WTC11 (cell line): ENCODE measurements at regions not wholly inside any gene's neighbourhood (a gene's known extent, or its start where the extent isn't known, plus 50 kb on each side); places are given as distances from the start of the nearest gene placed in this dataset.

Source experiments
- ATAC-seq: fragments of 200-7000 bp; cut with Tn5 transposase; 2 replicates; pipeline ENCODE4 v1.10.0; 2021; ENCODE audit warnings: mild to moderate bottlenecking, moderate library complexity
- CTCF ChIA-PET: fragments of 300-600 bp; sonication (Branson Sonifier 250); formaldehyde crosslinking; loops from one replicate; lab custom pipeline; 2021; ENCODE audit warnings: antibody characterized with exemption; lab: Charles Lee
- POLR2A ChIA-PET: fragments of 350-600 bp; sonication (Branson Sonifier 250); formaldehyde crosslinking; loops from one replicate; lab custom pipeline; 2021; ENCODE audit warnings: antibody characterized with exemption; lab: Charles Lee
- DNase-seq: peaks from one replicate; pipeline ENCODE4 v3.0.0; 2021; ENCODE audit warnings: low spot score
- H3K27ac Mint-ChIP-seq: 2 replicates; pipeline ENCODE4 v1.8.0; 2021; ENCODE audit warnings: mixed read lengths
- H3K27me3 Mint-ChIP-seq: 2 replicates; pipeline ENCODE4 v1.8.0; 2021; ENCODE audit warnings: low read depth, mild to moderate bottlenecking, moderate library complexity, mixed read lengths
- H3K36me3 Mint-ChIP-seq: 2 replicates; pipeline ENCODE4 v1.8.0; 2021; ENCODE audit warnings: mixed read lengths
- H3K4me1 Mint-ChIP-seq: 2 replicates; pipeline ENCODE4 v1.8.0; 2022; ENCODE audit warnings: mixed read lengths
- H3K4me3 Mint-ChIP-seq: 2 replicates; pipeline ENCODE4 v1.8.0; 2021; ENCODE audit warnings: mild to moderate bottlenecking, moderate library complexity, mixed read lengths
- H3K9me3 Mint-ChIP-seq: 2 replicates; pipeline ENCODE4 v1.8.0; 2021; ENCODE audit warnings: mixed read lengths
- CBFB ChIP-seq: sonication (generic); formaldehyde crosslinking; IDR thresholded peaks from 2 replicates; pipeline ENCODE4 v1.8.1; 2022; ENCODE audit warnings: mild to moderate bottlenecking, low read depth, missing genetic modification reagents
- CDX4 ChIP-seq: fragments of 250-450 bp; sonication (Bioruptor Pico); IDR thresholded peaks from 2 replicates; pipeline ENCODE4 v1.9.0; 2021; ENCODE audit warnings: moderate library complexity, mild to moderate bottlenecking, inconsistent platforms, borderline replicate concordance
- FOXJ3 ChIP-seq: sonication (generic); formaldehyde crosslinking; IDR thresholded peaks from 2 replicates; pipeline ENCODE4 v1.9.0; 2021; ENCODE audit warnings: missing genetic modification reagents, mild to moderate bottlenecking, borderline replicate concordance
- FOXK1 ChIP-seq: sonication (generic); formaldehyde crosslinking; IDR thresholded peaks from 2 replicates; pipeline ENCODE4 v1.8.0; 2022; ENCODE audit warnings: mild to moderate bottlenecking, moderate library complexity, missing genetic modification reagents
- FOXP1 ChIP-seq: sonication (generic); formaldehyde crosslinking; IDR thresholded peaks from 2 replicates; pipeline ENCODE4 v1.8.0; 2022; ENCODE audit warnings: missing genetic modification reagents, mild to moderate bottlenecking, moderate library complexity, borderline replicate concordance
- JAZF1 ChIP-seq: fragments of 250-450 bp; sonication (Bioruptor Pico); IDR thresholded peaks from 2 replicates; pipeline ENCODE4 v1.9.0; 2021; ENCODE audit warnings: moderate library complexity, mild to moderate bottlenecking, inconsistent platforms
- MYBL2 ChIP-seq: sonication (generic); formaldehyde crosslinking; IDR thresholded peaks from 2 replicates; pipeline ENCODE4 v1.8.1; 2023; ENCODE audit warnings: mild to moderate bottlenecking, moderate library complexity, missing genetic modification reagents
- RELA ChIP-seq: sonication (generic); formaldehyde crosslinking; IDR thresholded peaks from 2 replicates; pipeline ENCODE4 v1.8.1; 2022; ENCODE audit warnings: missing genetic modification reagents, mild to moderate bottlenecking, borderline replicate concordance
- SOX15 ChIP-seq: fragments of 250-450 bp; sonication (Bioruptor Pico); IDR thresholded peaks from 2 replicates; pipeline ENCODE4 v1.9.0; 2021; ENCODE audit warnings: mild to moderate bottlenecking
- ZNF138 ChIP-seq: sonication (generic); formaldehyde crosslinking; conservative IDR thresholded peaks from 2 replicates; pipeline ENCODE4 v1.8.1; 2022; ENCODE audit warnings: mild to moderate bottlenecking, moderate library complexity, missing genetic modification reagents
- ZNF232 ChIP-seq: sonication (generic); formaldehyde crosslinking; IDR thresholded peaks from 2 replicates; pipeline ENCODE4 v1.8.0; 2022; ENCODE audit warnings: mild to moderate bottlenecking, missing genetic modification reagents
- ZNF263 ChIP-seq: sonication (generic); formaldehyde crosslinking; IDR thresholded peaks from 2 replicates; pipeline ENCODE4 v1.8.1; 2022; ENCODE audit warnings: low read depth, mild to moderate bottlenecking, moderate library complexity, missing genetic modification reagents
- ZNF532 ChIP-seq: fragments of 250-450 bp; sonication (Bioruptor Pico); IDR thresholded peaks from 2 replicates; pipeline ENCODE4 v1.9.0; 2021; ENCODE audit warnings: mild to moderate bottlenecking, borderline replicate concordance
- TF ChIP-seq, protein P1 (sequence below): sonication (generic); formaldehyde crosslinking; IDR thresholded peaks from 2 replicates; pipeline ENCODE4 v1.8.1; 2023; ENCODE audit warnings: mild to moderate bottlenecking, missing genetic modification reagents
- TF ChIP-seq, protein P2 (sequence below): sonication (generic); formaldehyde crosslinking; IDR thresholded peaks from 2 replicates; pipeline ENCODE4 v1.8.0; 2022; ENCODE audit warnings: missing genetic modification reagents
- TF ChIP-seq, protein P3 (sequence below): sonication (generic); formaldehyde crosslinking; IDR thresholded peaks from 2 replicates; pipeline ENCODE4 v1.8.0; 2022; ENCODE audit warnings: mild to moderate bottlenecking, missing genetic modification reagents

GRCh38 chr11:8327761-8328192 is 64.1 kb upstream of the LMO1 start:
- no peak for DNase-seq
- Mint-ChIP-seq H3K4me1 (peaks cover 32% of the 10 kb centered on the region), H3K4me3 (no peak overlapping the region), H3K27me3 (no peaks in the 10 kb centered on the region), H3K36me3 (no peaks in the 10 kb centered on the region), H3K9me3 (peaks cover under 1% of the 10 kb centered on the region), H3K27ac (no peak overlapping the region)
- ChIA-PET CTCF (interaction anchor here (0.7 to 2.5 kb wide), 6 partner anchors 9 to 135 kb away, joined by 3 to 14 read pairs (median 4); partner anchors contain the start of gene LMO1), POLR2A (no interaction called here)
- ATAC-seq: no peak
- TF ChIP-seq, protein P1, sequence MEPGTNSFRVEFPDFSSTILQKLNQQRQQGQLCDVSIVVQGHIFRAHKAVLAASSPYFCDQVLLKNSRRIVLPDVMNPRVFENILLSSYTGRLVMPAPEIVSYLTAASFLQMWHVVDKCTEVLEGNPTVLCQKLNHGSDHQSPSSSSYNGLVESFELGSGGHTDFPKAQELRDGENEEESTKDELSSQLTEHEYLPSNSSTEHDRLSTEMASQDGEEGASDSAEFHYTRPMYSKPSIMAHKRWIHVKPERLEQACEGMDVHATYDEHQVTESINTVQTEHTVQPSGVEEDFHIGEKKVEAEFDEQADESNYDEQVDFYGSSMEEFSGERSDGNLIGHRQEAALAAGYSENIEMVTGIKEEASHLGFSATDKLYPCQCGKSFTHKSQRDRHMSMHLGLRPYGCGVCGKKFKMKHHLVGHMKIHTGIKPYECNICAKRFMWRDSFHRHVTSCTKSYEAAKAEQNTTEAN (CRISPR knock-in tag): no peak

DNA sequence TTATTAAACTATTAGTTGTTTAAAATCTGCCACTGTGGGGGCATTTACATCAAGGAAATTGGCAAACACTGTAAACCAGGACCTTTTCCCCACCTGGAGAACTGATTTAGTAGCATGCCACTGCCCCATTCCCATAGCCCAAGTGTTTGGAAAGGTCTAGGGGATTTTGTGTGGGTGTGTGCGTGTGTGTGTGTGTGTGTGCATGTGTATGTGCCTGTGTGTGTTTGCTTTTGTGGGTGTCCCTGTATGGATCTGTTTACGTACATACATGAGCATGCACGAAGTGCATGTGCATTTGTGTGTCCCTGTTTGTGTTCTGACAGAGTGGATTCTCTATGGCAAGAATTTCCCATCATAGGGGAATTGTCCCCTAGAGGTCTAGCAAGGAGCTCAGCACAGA is 62.7 kb upstream of the LMO1 start:
- Mint-ChIP-seq H3K27me3 (peaks cover 3% of the 10 kb centered on the region; the same call in 1 of the 2 replicates), H3K4me3 (no peak overlapping the region), H3K36me3 (no peaks in the 10 kb centered on the region), H3K27ac (no peak overlapping the region), H3K9me3 (peaks cover 11% of the 10 kb centered on the region), H3K4me1 (peaks cover 32% of the 10 kb centered on the region)
- TF ChIP-seq CBFB (CRISPR knock-in tag) (no peak), SOX15 (CRISPR knock-in tag) (no peak), ZNF232 (no peak), FOXP1 (CRISPR knock-in tag) (no peak), FOXJ3 (no peak), MYBL2 (no peak), CDX4 (CRISPR knock-in tag) (no peak), RELA (CRISPR knock-in tag) (no peak), ZNF138 (CRISPR knock-in tag) (no peak), FOXK1 (CRISPR knock-in tag) (no peak), ZNF263 (CRISPR knock-in tag) (no peak)
- TF ChIP-seq, protein P2, sequence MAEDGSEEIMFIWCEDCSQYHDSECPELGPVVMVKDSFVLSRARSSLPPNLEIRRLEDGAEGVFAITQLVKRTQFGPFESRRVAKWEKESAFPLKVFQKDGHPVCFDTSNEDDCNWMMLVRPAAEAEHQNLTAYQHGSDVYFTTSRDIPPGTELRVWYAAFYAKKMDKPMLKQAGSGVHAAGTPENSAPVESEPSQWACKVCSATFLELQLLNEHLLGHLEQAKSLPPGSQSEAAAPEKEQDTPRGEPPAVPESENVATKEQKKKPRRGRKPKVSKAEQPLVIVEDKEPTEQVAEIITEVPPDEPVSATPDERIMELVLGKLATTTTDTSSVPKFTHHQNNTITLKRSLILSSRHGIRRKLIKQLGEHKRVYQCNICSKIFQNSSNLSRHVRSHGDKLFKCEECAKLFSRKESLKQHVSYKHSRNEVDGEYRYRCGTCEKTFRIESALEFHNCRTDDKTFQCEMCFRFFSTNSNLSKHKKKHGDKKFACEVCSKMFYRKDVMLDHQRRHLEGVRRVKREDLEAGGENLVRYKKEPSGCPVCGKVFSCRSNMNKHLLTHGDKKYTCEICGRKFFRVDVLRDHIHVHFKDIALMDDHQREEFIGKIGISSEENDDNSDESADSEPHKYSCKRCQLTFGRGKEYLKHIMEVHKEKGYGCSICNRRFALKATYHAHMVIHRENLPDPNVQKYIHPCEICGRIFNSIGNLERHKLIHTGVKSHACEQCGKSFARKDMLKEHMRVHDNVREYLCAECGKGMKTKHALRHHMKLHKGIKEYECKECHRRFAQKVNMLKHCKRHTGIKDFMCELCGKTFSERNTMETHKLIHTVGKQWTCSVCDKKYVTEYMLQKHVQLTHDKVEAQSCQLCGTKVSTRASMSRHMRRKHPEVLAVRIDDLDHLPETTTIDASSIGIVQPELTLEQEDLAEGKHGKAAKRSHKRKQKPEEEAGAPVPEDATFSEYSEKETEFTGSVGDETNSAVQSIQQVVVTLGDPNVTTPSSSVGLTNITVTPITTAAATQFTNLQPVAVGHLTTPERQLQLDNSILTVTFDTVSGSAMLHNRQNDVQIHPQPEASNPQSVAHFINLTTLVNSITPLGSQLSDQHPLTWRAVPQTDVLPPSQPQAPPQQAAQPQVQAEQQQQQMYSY (CRISPR knock-in tag): no peak
- TF ChIP-seq, protein P3, sequence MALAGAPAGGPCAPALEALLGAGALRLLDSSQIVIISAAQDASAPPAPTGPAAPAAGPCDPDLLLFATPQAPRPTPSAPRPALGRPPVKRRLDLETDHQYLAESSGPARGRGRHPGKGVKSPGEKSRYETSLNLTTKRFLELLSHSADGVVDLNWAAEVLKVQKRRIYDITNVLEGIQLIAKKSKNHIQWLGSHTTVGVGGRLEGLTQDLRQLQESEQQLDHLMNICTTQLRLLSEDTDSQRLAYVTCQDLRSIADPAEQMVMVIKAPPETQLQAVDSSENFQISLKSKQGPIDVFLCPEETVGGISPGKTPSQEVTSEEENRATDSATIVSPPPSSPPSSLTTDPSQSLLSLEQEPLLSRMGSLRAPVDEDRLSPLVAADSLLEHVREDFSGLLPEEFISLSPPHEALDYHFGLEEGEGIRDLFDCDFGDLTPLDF (CRISPR knock-in tag): no peak
- ATAC-seq (no peak), DNase-seq (no peak)
- ChIA-PET CTCF (interaction anchor here (0.6 to 1.6 kb wide), 7 partner anchors 14 to 320 kb away, joined by 3 to 4 read pairs (median 3); no protein-coding TSS in a partner anchor), POLR2A (no interaction called here)

- DNase-seq: no peak
- no peaks in the 10 kb centered on the region for H3K36me3 Mint-ChIP-seq
- CTCF ChIA-PET: interaction anchor here (0.5 to 1.6 kb wide), 14 partner anchors 12 to 626 kb away, joined by 3 to 7 read pairs (median 3); partner anchors contain the start of gene LMO1
- TF ChIP-seq ZNF532 (CRISPR knock-in tag) (no peak), FOXP1 (CRISPR knock-in tag) (no peak), JAZF1 (CRISPR knock-in tag) (no peak)
- TF ChIP-seq, all 79 proteins: peak for 0
- no peak overlapping the region for H3K4me3 Mint-ChIP-seq
- peaks cover 32% of the 10 kb centered on the region for H3K4me1 Mint-ChIP-seq
- H3K27ac Mint-ChIP-seq: no peak overlapping the region
- H3K9me3 Mint-ChIP-seq: peaks cover 11% of the 10 kb centered on the region
- ATAC-seq: peak; percentile 70
- peaks cover 3% of the 10 kb centered on the region; the same call in 1 of the 2 replicates for H3K27me3 Mint-ChIP-seq
- POLR2A ChIA-PET: no interaction called here
Measured at GRCh38 chr11:8325591-8326304, 62.1 kb upstream of the LMO1 start.
